ENCODE measurements at regions not wholly inside any gene's neighbourhood (a gene's known extent, or its start where the extent isn't known, plus 50 kb on each side); places are given as distances from the start of the nearest gene placed in this dataset.

GRCh38 chr12:65536351-65536750 is 257.9 kb downstream of the MSRB3 start:
- Histone ChIP-seq H3K27ac (no peak overlapping the region), H3K36me3 (no peaks in the 10 kb centered on the region), H3K27me3 (no peaks in the 10 kb centered on the region), H3K4me1 (peaks cover 15% of the 10 kb centered on the region), H3K4me3 (no peak overlapping the region), H3K9me3 (no peaks in the 10 kb centered on the region)
- intact Hi-C loops (cut with DNase I) = no loop called here
- TF ChIP-seq POLR2A (IDR thresholded peaks at IDR 0.05) (no peak), POLR2AphosphoS5 (IDR thresholded peaks at IDR 0.05; ENCODE audit: insufficient read depth in 1 of 2, low read depth in 1 of 2) (no peak)
- TF ChIP-seq, protein P1, sequence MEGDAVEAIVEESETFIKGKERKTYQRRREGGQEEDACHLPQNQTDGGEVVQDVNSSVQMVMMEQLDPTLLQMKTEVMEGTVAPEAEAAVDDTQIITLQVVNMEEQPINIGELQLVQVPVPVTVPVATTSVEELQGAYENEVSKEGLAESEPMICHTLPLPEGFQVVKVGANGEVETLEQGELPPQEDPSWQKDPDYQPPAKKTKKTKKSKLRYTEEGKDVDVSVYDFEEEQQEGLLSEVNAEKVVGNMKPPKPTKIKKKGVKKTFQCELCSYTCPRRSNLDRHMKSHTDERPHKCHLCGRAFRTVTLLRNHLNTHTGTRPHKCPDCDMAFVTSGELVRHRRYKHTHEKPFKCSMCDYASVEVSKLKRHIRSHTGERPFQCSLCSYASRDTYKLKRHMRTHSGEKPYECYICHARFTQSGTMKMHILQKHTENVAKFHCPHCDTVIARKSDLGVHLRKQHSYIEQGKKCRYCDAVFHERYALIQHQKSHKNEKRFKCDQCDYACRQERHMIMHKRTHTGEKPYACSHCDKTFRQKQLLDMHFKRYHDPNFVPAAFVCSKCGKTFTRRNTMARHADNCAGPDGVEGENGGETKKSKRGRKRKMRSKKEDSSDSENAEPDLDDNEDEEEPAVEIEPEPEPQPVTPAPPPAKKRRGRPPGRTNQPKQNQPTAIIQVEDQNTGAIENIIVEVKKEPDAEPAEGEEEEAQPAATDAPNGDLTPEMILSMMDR (IDR thresholded peaks at IDR 0.05) = no peak
- DNase-seq (ENCODE audit: extremely low spot score in 2 of 2) = no peak

DNA sequence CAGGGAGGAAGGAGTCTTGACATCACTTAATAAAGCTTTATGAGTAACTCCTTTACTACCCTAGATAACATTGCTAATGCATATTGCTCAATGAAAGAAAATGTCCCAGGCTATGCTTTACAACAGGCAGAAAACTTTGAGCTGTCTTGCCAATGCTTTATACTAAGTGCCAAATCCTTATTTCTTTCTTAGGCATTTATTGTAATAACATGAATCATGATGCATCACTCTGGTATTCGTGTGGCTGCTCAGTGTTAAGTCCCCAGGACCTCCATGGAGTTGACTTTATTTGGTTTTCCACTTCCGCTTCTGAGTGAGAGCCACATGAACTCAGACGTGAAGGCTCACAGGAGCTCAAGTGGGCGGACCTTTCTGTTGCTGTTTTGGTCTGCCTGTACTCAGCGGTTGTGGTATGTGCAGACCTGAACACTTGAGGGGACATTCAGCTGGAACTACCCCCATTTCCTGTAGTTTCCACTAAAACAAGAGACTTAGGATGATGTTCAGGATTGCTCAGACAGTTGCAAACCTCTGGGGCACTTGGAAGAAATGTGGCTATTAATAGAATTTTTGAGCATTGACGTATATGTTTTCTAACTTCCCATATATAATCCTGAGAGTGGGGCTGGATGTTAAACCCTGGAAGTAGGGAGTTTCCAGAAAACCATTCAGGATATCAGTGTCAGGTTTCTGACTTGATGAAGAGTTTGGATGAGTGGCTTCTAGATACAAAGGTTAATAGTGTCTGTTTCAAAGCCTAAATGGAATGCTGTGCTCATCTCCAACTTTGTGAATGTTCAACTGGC is 258.6 kb downstream of the MSRB3 start:
- TF ChIP-seq POLR2AphosphoS5 (IDR thresholded peaks at IDR 0.05; ENCODE audit: insufficient read depth in 1 of 2, low read depth in 1 of 2) = peak in 1 of 2 donors; percentile 45
- TF ChIP-seq, protein P1 (IDR thresholded peaks at IDR 0.05) = no peak
- no peaks in the 10 kb centered on the region for H3K36me3 ChIP-seq
- no peaks in the 10 kb centered on the region for H3K9me3 ChIP-seq
- H3K4me1 ChIP-seq = peaks cover 15% of the 10 kb centered on the region
- no peak overlapping the region for H3K27ac ChIP-seq
- H3K27me3 ChIP-seq = no peaks in the 10 kb centered on the region
- H3K4me3 ChIP-seq = no peak overlapping the region
- intact Hi-C loops (cut with DNase I) = no loop called here
- no peak for DNase-seq (ENCODE audit: extremely low spot score in 2 of 2)

GRCh38 chr12:65537978-65538377 is 259.5 kb downstream of the MSRB3 start:
- no peak overlapping the region for H3K27ac ChIP-seq
- TF ChIP-seq POLR2A (IDR thresholded peaks at IDR 0.05) (no peak), POLR2AphosphoS5 (IDR thresholded peaks at IDR 0.05; ENCODE audit: insufficient read depth in 1 of 2, low read depth in 1 of 2) (no peak)
- TF ChIP-seq, protein P1 (IDR thresholded peaks at IDR 0.05) = no peak
- intact Hi-C loops (cut with DNase I) = no loop called here

GRCh38 chr12:65539023-65539422 is 260.5 kb downstream of the MSRB3 start:
- TF ChIP-seq POLR2AphosphoS5 (IDR thresholded peaks at IDR 0.05; ENCODE audit: insufficient read depth in 1 of 2, low read depth in 1 of 2) (no peak), POLR2A (IDR thresholded peaks at IDR 0.05) (no peak)
- TF ChIP-seq, protein P1 (IDR thresholded peaks at IDR 0.05) = no peak
- H3K36me3 ChIP-seq = no peaks in the 10 kb centered on the region
- DNase-seq (ENCODE audit: extremely low spot score in 2 of 2) = no peak
- peaks cover 15% of the 10 kb centered on the region for H3K4me1 ChIP-seq
- H3K27ac ChIP-seq = no peak overlapping the region
- no peaks in the 10 kb centered on the region for H3K27me3 ChIP-seq
- no peaks in the 10 kb centered on the region for H3K9me3 ChIP-seq
- no peak overlapping the region for H3K4me3 ChIP-seq
- intact Hi-C loops (cut with DNase I) = no loop called here

More at GRCh38 chr12:65537978-65538377, 259.5 kb downstream of the MSRB3 start:
- Histone ChIP-seq H3K4me1 (peaks cover 15% of the 10 kb centered on the region), H3K4me3 (no peak overlapping the region), H3K36me3 (no peaks in the 10 kb centered on the region), H3K9me3 (no peaks in the 10 kb centered on the region), H3K27me3 (no peaks in the 10 kb centered on the region)
- DNase-seq (ENCODE audit: extremely low spot score in 2 of 2) = no peak

DNA sequence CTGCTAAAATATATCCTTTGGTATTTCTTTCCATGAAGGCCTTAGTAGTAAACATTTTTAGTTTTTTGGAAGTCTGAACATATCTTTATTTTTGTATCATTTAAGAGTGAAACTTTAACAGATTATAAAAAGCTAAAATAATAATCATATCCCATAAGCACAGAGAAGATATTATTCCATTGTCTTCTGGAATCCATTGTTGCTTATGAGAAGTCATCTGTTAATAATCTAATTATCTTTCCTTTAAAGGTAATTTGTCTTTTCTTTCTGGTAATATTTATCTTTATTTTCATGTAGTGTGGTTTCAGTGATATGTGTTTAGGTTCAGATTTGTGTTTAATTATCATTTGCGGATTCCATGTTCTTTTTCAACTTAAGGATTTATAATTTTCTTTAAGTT is 261.7 kb downstream of the MSRB3 start:
- H3K36me3 ChIP-seq = no peaks in the 10 kb centered on the region

More for the DNA sequence above, 261.7 kb downstream of the MSRB3 start:
- DNase-seq (ENCODE audit: extremely low spot score in 2 of 2) = no peak
- Histone ChIP-seq H3K27ac (no peak overlapping the region), H3K9me3 (no peaks in the 10 kb centered on the region), H3K4me1 (peaks cover 15% of the 10 kb centered on the region), H3K4me3 (no peak overlapping the region), H3K27me3 (no peaks in the 10 kb centered on the region)
- TF ChIP-seq, protein P1 (IDR thresholded peaks at IDR 0.05) = no peak
- TF ChIP-seq POLR2A (IDR thresholded peaks at IDR 0.05) (no peak), POLR2AphosphoS5 (IDR thresholded peaks at IDR 0.05; ENCODE audit: insufficient read depth in 1 of 2, low read depth in 1 of 2) (no peak)
- intact Hi-C loops (cut with DNase I) = no loop called here

All from vagina (tissue), 2 donors.